ENCODE measurements at regions not wholly inside any gene's neighbourhood (a gene's known extent, or its start where the extent isn't known, plus 50 kb on each side); places are given as distances from the start of the nearest gene placed in this dataset.

DNA sequence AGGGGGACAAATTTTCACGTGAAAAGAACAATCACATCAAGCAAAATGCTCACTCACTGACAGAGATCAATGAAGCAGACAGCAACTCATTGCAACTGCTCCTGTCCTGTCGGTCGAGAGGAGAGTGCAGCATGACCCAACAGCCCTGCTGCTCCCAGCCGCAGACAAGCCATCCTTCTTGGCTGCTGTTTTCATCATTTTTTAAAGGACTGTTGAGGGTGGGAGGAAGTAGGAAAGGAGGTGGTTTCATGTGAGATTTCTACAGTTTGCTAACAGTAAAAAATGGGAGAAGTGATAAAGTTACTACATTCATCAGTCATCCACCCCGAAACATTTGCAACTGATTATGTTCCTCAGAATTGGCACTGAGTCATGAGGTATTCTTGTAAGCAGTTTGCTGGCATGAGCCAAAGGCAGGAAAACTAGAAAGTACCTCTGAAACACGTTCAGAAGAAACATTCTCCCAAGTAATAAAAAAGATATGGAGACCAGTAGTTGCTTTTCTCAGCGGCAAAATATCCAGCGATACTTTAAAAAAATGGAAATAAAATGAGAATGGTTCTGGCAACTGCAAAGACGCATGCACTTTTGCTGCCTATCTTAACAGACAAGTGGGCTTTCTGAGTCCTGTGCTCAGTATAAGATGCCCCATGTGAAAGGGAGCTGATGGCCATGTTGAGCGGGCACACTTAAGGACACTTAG is 72.0 kb upstream of the CLDN14 start:
- H3K9me1 ChIP-seq (ENCODE audit: control insufficient read depth, extremely low read depth, insufficient read depth, low read length), result no peaks in the 10 kb centered on the region
- no peaks in the 10 kb centered on the region for H3K4me1 ChIP-seq (ENCODE audit: control insufficient read depth, extremely low read depth, insufficient read depth, low read length)
- DNase-seq (ENCODE audit: low read depth, low spot score), result no peak
- H3K9ac ChIP-seq (ENCODE audit: control insufficient read depth, extremely low read depth, insufficient read depth, low read length), result no peak overlapping the region
- no peak overlapping the region for H3K27ac ChIP-seq (ENCODE audit: control insufficient read depth, insufficient read depth, low read length)
- no peak for TF ChIP-seq EZH2 (IDR thresholded peaks at IDR 0.05; ENCODE audit: low read length)
- TF ChIP-seq, protein P1, sequence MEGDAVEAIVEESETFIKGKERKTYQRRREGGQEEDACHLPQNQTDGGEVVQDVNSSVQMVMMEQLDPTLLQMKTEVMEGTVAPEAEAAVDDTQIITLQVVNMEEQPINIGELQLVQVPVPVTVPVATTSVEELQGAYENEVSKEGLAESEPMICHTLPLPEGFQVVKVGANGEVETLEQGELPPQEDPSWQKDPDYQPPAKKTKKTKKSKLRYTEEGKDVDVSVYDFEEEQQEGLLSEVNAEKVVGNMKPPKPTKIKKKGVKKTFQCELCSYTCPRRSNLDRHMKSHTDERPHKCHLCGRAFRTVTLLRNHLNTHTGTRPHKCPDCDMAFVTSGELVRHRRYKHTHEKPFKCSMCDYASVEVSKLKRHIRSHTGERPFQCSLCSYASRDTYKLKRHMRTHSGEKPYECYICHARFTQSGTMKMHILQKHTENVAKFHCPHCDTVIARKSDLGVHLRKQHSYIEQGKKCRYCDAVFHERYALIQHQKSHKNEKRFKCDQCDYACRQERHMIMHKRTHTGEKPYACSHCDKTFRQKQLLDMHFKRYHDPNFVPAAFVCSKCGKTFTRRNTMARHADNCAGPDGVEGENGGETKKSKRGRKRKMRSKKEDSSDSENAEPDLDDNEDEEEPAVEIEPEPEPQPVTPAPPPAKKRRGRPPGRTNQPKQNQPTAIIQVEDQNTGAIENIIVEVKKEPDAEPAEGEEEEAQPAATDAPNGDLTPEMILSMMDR (optimal IDR thresholded peaks at IDR 0.05 in 1 of 3, IDR thresholded peaks at IDR 0.05 in 1 of 3, conservative IDR thresholded peaks at IDR 0.05 in 1 of 3; ENCODE audit: extremely low read depth in 1 of 3, insufficient read depth in 2 of 3, low read length in 3 of 3), result no peak
- no peak for FAIRE-seq
- H3K27me3 ChIP-seq (ENCODE audit: control insufficient read depth, extremely low read depth, insufficient read depth, low read length), result peaks cover 30% of the 10 kb centered on the region
- no peak overlapping the region for H2AFZ ChIP-seq (ENCODE audit: control insufficient read depth, low read length)
- H3K79me2 ChIP-seq (ENCODE audit: control insufficient read depth, insufficient read depth, low read length), result no peaks in the 10 kb centered on the region
- no peaks in the 10 kb centered on the region for H4K20me1 ChIP-seq (ENCODE audit: control insufficient read depth, extremely low read depth, insufficient read depth, low read length)
- H3K36me3 ChIP-seq (ENCODE audit: control insufficient read depth in 2 of 2, extremely low read depth in 1 of 2, insufficient read depth in 2 of 2, low read length in 2 of 2), result no peaks in the 10 kb centered on the region
- H3K4me2 ChIP-seq (ENCODE audit: control insufficient read depth, extremely low read depth, insufficient read depth, low read depth, low read length), result no peak overlapping the region
- H3K9me3 ChIP-seq (ENCODE audit: control insufficient read depth, low read depth, low read length), result no peaks in the 10 kb centered on the region
- dilution Hi-C loops (cut with MboI; ENCODE audit: extremely low pct_ligation_motif_present, low sequenced_read_pairs), result no loop called here
- H3K4me3 ChIP-seq (ENCODE audit: control insufficient read depth in 2 of 3, extremely low read depth in 1 of 3, insufficient read depth in 2 of 3, low read depth in 1 of 3, low read length in 3 of 3), result no peak overlapping the region

DNA sequence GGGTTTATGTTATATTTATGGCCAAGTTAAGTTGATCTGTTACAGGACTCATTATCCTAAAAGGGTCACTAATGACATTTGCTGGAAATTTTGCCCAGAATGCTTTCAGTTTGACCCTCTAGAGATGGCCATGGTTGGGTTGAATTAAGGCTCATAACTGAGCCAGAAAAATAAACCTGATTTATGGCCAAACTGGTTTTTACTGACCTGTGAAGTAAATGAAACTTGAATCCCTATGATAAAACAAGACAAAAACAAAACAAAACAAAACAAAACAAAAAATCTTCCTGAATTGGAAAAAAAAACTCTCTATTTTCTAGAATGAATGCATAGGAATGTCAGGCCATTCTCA is 72.5 kb upstream of the CLDN14 start:
- DNase-seq (ENCODE audit: low read depth, low spot score) (no peak), FAIRE-seq (no peak)
- TF ChIP-seq, protein P1 (optimal IDR thresholded peaks at IDR 0.05 in 1 of 3, IDR thresholded peaks at IDR 0.05 in 1 of 3, conservative IDR thresholded peaks at IDR 0.05 in 1 of 3; ENCODE audit: extremely low read depth in 1 of 3, insufficient read depth in 2 of 3, low read length in 3 of 3), result no peak
- TF ChIP-seq EZH2 (IDR thresholded peaks at IDR 0.05; ENCODE audit: low read length), result no peak
- H3K9me3 ChIP-seq (ENCODE audit: control insufficient read depth, low read depth, low read length), result no peaks in the 10 kb centered on the region
- no peak overlapping the region for H3K9ac ChIP-seq (ENCODE audit: control insufficient read depth, extremely low read depth, insufficient read depth, low read length)
- H3K9me1 ChIP-seq (ENCODE audit: control insufficient read depth, extremely low read depth, insufficient read depth, low read length), result no peaks in the 10 kb centered on the region
- no peak overlapping the region for H3K4me2 ChIP-seq (ENCODE audit: control insufficient read depth, extremely low read depth, insufficient read depth, low read depth, low read length)
- no peaks in the 10 kb centered on the region for H4K20me1 ChIP-seq (ENCODE audit: control insufficient read depth, extremely low read depth, insufficient read depth, low read length)
- H3K36me3 ChIP-seq (ENCODE audit: control insufficient read depth in 2 of 2, extremely low read depth in 1 of 2, insufficient read depth in 2 of 2, low read length in 2 of 2), result no peaks in the 10 kb centered on the region
- H3K79me2 ChIP-seq (ENCODE audit: control insufficient read depth, insufficient read depth, low read length), result no peaks in the 10 kb centered on the region
- no peak overlapping the region for H3K4me3 ChIP-seq (ENCODE audit: control insufficient read depth in 2 of 3, extremely low read depth in 1 of 3, insufficient read depth in 2 of 3, low read depth in 1 of 3, low read length in 3 of 3)
- no peaks in the 10 kb centered on the region for H3K4me1 ChIP-seq (ENCODE audit: control insufficient read depth, extremely low read depth, insufficient read depth, low read length)
- no peak overlapping the region for H2AFZ ChIP-seq (ENCODE audit: control insufficient read depth, low read length)
- peaks cover 30% of the 10 kb centered on the region for H3K27me3 ChIP-seq (ENCODE audit: control insufficient read depth, extremely low read depth, insufficient read depth, low read length)
- dilution Hi-C loops (cut with MboI; ENCODE audit: extremely low pct_ligation_motif_present, low sequenced_read_pairs), result no loop called here
- no peak overlapping the region for H3K27ac ChIP-seq (ENCODE audit: control insufficient read depth, insufficient read depth, low read length)

All from keratinocyte (primary cell).